HG03066 (cell line): ENCODE measurements at regions not wholly inside any gene's neighbourhood (a gene's known extent, or its start where the extent isn't known, plus 50 kb on each side); places are given as distances from the start of the nearest gene placed in this dataset.

Experiments
- ATAC-seq: cut with Tn5 transposase; IDR thresholded peaks from one replicate; pipeline ENCODE4 v1.9.1; 2021; ENCODE audit warnings: low read depth; ENCODE audit not compliant: unreplicated experiment

- ATAC-seq = no peak
Observed at GRCh38 chr9:86734771-86735170, 212.5 kb downstream of the GAS1 start.

- no peak for ATAC-seq
Observed at GRCh38 chr9:86733929-86734328, 213.4 kb downstream of the GAS1 start.

- no peak for ATAC-seq
Observed at GRCh38 chr9:86732514-86733171, 214.7 kb downstream of the GAS1 start.

- no peak for ATAC-seq
Observed at GRCh38 chr9:86731511-86732063, 215.7 kb downstream of the GAS1 start.

- ATAC-seq = no peak
Observed at GRCh38 chr9:86730163-86730928, 217.0 kb downstream of the GAS1 start.

- no peak for ATAC-seq
Observed at GRCh38 chr9:86724529-86724928, 222.8 kb downstream of the GAS1 start.

GRCh38 chr9:86723346-86723745 is 224.0 kb downstream of the GAS1 start:
- ATAC-seq = no peak

- ATAC-seq = no peak
Observed at GRCh38 chr9:86722706-86723075, 224.6 kb downstream of the GAS1 start.

GRCh38 chr9:86721843-86722705 is 225.2 kb downstream of the GAS1 start:
- ATAC-seq = no peak

GRCh38 chr9:86721226-86721781 is 226.0 kb downstream of the GAS1 start:
- no peak for ATAC-seq

GRCh38 chr9:86720639-86721225 is 226.6 kb downstream of the GAS1 start:
- ATAC-seq = no peak

GRCh38 chr9:86718388-86719049 is 228.8 kb downstream of the GAS1 start:
- ATAC-seq = no peak

- no peak for ATAC-seq
Observed at GRCh38 chr9:86716326-86716922, 230.9 kb downstream of the GAS1 start.

- ATAC-seq = no peak
Observed at GRCh38 chr9:86714999-86715398, 232.3 kb downstream of the GAS1 start.

- no peak for ATAC-seq
Observed at GRCh38 chr9:86713970-86714369, 233.3 kb downstream of the GAS1 start.

- no peak for ATAC-seq
Observed at GRCh38 chr9:86713470-86713869, 233.8 kb downstream of the GAS1 start.

- no peak for ATAC-seq
Observed at GRCh38 chr9:86708918-86709835, 238.1 kb downstream of the GAS1 start.

GRCh38 chr9:86707932-86708510 is 239.3 kb downstream of the GAS1 start:
- ATAC-seq = no peak
